Fibroblast of peridontal ligament (primary cell): ENCODE measurements at regions not wholly inside any gene's neighbourhood (a gene's known extent, or its start where the extent isn't known, plus 50 kb on each side); places are given as distances from the start of the nearest gene placed in this dataset.
A peak's percentile ranks its signal among the peaks of the same experiment; 100 is the strongest.
"Not testable (repeated sequence)": the region's sequence is repeated elsewhere in the genome, so short reads cannot be mapped to it uniquely, and the experiment has no call there.

Source experiments
- DNase-seq: peaks from one replicate; pipeline ENCODE4 v3.0.0-alpha.2; 2010; ENCODE audit errors: extremely low read depth

DNA sequence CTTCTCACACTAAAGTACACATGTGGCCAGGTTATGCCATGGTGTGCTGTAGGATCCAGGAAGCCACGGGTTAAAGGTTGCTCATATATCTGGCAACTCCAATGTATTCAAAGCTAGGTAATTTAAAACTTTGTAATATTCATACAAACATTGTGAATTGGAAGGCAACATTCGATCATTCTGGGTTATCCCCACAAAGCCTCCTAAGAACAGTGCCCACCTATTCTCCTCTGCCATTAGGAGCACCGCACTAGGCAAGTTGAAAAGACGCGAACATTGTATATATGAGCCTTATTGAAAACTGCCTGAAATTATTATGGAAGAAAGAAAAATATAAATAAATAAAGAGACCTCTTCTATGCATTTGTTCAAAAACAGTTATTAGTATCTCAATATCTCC lies 228.2 kb downstream of the IGSF11 start:
- no peak for DNase-seq

- DNase-seq: not testable (repeated sequence)
Observed at GRCh38 chr3:118807349-118807748, 227.3 kb downstream of the IGSF11 start.

GRCh38 chr3:118808723-118809122 lies 225.9 kb downstream of the IGSF11 start:
- no peak for DNase-seq

DNA sequence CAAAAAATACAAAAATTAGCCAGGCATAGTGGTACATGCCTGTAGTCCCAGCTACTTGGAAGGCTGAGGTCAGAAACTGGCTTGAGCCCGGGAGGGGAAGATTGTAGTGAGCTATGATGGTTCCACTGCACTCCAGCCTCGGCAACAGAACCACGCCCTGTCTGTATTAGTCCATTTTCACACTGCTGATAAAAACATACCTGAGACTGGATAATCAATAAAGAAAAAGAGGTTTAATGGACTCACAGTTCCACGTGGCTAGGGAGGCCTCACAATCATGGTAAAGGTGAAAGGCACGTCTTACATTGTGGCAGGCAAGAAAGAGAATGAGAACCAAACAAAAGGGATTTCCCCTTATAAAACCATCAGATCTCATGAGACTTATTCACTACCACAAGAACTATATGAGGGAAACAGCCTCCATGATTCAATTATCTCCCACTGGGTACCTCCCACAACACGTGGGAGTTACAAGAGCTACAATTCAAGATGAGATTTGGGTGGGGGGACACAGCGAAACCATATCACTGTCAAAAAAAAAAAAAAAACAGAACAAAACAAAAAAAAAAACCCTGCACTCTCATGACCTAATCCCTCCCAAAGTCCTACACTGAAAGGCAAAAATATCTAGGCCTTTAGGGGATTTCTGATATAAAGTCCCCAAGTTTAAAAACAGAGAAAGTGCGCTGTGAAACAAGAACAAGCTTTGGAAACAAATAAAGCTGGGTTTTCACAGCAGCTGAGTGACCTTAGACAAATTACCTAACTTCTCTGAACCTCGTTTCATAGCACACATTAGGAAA lies 224.7 kb downstream of the IGSF11 start:
- no peak for DNase-seq

GRCh38 chr3:118810499-118811035 lies 224.1 kb downstream of the IGSF11 start:
- no peak for DNase-seq

GRCh38 chr3:118811236-118811732 lies 223.4 kb downstream of the IGSF11 start:
- peak; percentile 8 for DNase-seq

DNA sequence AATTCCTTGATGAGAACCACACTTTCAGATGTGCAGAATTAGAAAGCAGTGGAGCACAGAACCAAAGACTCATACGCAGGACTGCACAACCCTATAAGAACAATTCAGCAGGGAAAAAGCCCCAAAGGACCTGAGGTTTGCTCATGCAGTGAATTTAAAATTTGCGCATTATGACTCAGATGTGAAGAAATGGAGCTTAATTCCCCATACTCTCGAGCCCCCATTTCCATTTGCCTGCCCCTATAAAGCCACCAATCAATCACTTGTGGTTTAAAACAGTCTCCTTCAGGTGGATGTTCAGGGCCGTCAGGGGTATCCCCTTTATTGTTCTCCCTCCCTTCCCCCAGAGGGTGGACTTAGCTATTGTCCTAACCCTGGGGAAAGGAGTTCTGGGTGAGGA lies 221.2 kb downstream of the IGSF11 start:
- no peak for DNase-seq

DNA sequence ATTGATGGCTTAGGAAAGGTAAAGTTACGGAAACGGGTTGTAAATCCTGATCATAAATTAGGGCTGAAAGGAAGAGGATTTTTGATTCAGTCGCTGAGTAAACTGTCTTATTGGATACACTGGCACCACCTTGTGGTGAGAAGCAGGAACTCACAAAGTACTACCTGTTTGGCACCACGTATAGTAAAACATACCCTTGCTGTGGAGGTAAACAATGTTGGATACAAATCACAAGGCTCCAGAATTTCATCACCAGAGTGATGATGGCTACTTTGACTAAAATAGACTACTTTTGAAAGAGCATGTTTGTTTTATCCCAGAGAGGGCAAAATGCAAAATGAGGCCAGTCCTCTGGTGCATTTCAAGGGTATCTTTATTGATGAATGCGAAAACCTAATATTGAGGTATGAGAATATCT lies 216.9 kb downstream of the IGSF11 start:
- peak; percentile 74 for DNase-seq

GRCh38 chr3:118818386-118818785 lies 216.3 kb downstream of the IGSF11 start:
- DNase-seq: peak; percentile 89

DNA sequence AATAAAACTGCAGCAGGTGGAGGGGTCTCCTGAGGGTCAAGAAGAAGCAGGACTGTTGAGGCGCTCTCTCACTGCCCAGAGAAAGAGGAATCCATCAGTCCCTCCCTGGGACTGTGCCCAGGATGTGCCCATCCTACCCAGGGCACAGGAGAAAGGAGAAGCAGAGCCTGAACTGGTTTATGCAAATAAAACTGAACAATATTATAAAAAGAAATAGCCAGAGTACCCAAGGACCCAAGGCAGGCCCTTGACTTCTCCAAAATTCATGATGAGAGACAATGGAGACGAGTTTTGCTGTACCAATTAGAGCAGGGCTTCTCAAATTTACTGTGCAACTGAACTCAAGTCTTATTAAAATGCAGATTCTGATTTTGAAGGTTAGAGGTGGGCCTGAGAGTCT lies 211.0 kb downstream of the IGSF11 start:
- DNase-seq: no peak

- DNase-seq: no peak
Observed at GRCh38 chr3:118827446-118827845, 207.2 kb downstream of the IGSF11 start.

- no peak for DNase-seq
Observed at GRCh38 chr3:118828351-118828750, 206.3 kb downstream of the IGSF11 start.

DNA sequence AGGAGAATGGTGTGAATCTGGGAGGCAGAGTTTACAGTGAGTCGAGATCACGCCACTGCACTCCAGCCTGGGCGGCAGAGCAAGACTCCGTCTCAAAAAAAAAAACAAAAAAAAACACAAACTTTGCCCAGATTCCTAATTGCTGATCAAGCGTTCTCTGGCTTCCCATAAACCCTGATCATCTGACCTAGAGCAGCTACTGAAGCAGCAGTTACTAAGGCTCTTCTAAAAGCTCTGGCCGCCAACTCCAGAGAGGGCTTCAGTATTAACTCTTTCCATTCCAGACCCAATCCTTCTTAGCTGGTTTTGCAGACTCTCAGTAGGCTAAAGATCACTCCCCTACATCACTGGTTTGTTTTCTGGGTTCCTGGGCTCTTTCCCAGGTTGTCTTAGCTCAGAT lies 201.6 kb downstream of the IGSF11 start:
- DNase-seq: no peak

DNA sequence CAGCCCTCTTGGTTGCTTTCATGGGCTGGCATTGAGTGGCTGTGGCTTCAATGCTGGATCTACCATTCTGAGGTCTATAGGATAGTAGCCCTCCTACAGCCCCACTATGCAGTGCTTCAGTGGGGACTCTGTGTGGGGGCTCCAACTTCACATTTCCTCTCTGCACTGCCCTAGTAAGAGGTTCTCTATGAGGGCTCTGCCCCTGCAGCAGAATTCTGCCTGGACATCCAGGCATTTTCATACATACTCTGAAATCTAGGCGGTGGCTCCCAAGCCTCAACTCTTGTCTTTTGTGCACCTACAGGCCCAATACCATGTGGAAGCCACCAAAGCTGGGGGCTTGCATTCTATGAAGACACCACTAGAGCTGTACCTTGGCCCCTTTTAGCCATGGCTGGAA lies 195.8 kb downstream of the IGSF11 start:
- no peak for DNase-seq

GRCh38 chr3:118842147-118842863 lies 192.3 kb downstream of the IGSF11 start:
- DNase-seq: no peak

GRCh38 chr3:118846176-118846575 lies 188.5 kb downstream of the IGSF11 start:
- DNase-seq: no peak
